ENCODE measurements at regions not wholly inside any gene's neighbourhood (a gene's known extent, or its start where the extent isn't known, plus 50 kb on each side); places are given as distances from the start of the nearest gene placed in this dataset.

DNA sequence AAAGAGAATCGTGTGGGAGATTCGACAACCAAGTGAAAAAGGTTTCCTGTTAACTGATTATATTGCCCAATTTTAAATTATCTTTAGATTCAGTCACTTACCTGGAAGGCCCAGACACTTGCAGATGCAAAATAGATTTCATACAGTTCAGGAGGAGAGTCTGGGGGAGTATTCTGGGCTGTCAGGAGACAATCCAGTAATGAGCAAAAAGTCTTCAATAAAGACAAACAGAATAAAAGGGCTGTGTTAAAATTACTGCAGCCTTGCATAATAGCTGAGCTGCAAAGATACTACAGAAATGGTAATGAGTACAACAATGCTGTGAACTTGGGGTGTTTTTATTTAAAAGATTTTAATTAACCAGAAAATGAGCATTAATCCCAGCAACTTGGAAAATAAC lies 303.6 kb downstream of the SP3 start:
- Histone ChIP-seq H3K4me1 (replicated peaks) (no peaks in the 10 kb centered on the region), H3K27me3 (replicated peaks; ENCODE audit: insufficient read depth) (no peaks in the 10 kb centered on the region), H3K36me3 (no peaks in the 10 kb centered on the region), H3K9me3 (no peaks in the 10 kb centered on the region), H3K27ac (no peak overlapping the region), H3K4me3 (no peak overlapping the region)
- 84% methylated on average over 2 of the region's 2 CpGs for WGBS
- intact Hi-C loops (cut with DNase I) = no loop called here
- DNase-seq (ENCODE audit: low spot score) = no peak
- TF ChIP-seq, protein P1, sequence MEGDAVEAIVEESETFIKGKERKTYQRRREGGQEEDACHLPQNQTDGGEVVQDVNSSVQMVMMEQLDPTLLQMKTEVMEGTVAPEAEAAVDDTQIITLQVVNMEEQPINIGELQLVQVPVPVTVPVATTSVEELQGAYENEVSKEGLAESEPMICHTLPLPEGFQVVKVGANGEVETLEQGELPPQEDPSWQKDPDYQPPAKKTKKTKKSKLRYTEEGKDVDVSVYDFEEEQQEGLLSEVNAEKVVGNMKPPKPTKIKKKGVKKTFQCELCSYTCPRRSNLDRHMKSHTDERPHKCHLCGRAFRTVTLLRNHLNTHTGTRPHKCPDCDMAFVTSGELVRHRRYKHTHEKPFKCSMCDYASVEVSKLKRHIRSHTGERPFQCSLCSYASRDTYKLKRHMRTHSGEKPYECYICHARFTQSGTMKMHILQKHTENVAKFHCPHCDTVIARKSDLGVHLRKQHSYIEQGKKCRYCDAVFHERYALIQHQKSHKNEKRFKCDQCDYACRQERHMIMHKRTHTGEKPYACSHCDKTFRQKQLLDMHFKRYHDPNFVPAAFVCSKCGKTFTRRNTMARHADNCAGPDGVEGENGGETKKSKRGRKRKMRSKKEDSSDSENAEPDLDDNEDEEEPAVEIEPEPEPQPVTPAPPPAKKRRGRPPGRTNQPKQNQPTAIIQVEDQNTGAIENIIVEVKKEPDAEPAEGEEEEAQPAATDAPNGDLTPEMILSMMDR (IDR thresholded peaks at IDR 0.05) = no peak
- TF ChIP-seq POLR2AphosphoS5 (IDR thresholded peaks at IDR 0.05) = no peak

DNA sequence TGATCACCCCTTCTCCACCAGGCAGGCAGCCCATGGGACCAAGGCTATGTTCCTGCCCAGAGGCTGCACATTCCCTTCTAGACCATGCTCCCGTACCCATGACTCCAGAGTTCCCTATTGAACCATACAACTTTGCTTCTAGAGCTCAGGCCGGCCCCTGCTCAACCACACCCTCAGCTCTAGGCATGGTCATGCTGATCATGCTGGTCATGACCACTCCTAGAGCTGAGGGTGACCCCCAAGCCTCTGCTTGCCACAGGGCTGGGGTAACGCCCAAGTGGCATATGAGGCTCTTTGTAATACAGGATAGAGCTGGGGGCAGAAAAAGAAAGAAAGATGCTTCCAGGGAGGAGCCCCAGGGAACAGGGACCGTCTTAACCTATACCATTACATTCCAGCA lies 301.8 kb downstream of the SP3 start:
- intact Hi-C loops (cut with DNase I) = no loop called here
- H3K9me3 ChIP-seq = no peaks in the 10 kb centered on the region
- DNase-seq (ENCODE audit: low spot score) = no peak
- H3K27me3 ChIP-seq (replicated peaks; ENCODE audit: insufficient read depth) = no peaks in the 10 kb centered on the region
- no peaks in the 10 kb centered on the region for H3K36me3 ChIP-seq
- H3K4me1 ChIP-seq (replicated peaks) = no peaks in the 10 kb centered on the region
- WGBS = 86% methylated on average over 4 of the region's 4 CpGs
- TF ChIP-seq POLR2A (IDR thresholded peaks at IDR 0.05) = no peak
- no peak overlapping the region for H3K4me3 ChIP-seq
- H3K27ac ChIP-seq = no peak overlapping the region

DNA sequence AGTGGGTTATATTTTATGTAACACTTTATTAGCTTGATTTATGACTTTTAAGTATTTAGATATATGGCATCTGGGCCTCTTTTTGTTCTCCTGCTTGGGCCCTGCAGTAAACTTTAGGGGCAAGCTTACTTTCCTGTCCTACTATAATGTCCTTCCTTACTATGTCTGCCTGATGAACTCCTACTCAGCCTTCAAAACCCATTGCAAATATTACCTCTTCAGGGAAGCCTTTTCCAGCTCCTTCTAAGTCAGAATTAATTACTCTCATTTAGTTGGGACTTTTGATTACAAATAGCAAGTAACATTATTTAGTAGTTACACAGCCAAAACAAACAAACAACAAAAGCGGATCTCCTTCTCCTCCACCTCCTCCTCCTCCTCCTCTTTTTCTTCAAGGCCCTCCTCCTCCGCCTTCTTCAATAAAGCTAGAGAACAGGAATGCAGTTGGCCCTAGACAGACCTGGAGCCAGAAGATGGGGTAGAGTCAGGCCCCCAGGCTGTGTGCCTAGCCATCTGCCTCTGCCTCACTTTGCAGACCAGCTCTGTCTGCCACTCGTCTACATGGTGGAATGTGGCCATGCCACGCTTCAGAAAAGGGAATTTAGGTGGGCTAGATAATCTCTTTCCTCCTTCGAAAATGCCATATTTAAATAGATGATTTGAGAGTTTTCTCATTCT lies 301.2 kb downstream of the SP3 start:
- Histone ChIP-seq H3K27me3 (replicated peaks; ENCODE audit: insufficient read depth) (no peaks in the 10 kb centered on the region), H3K9me3 (no peaks in the 10 kb centered on the region), H3K4me1 (replicated peaks) (no peaks in the 10 kb centered on the region), H3K27ac (no peak overlapping the region), H3K4me3 (no peak overlapping the region), H3K36me3 (no peaks in the 10 kb centered on the region)
- TF ChIP-seq, protein P1 (IDR thresholded peaks at IDR 0.05) = no peak
- TF ChIP-seq POLR2AphosphoS5 (IDR thresholded peaks at IDR 0.05) (no peak), POLR2A (IDR thresholded peaks at IDR 0.05) (no peak)
- intact Hi-C loops (cut with DNase I) = no loop called here
- WGBS = 90% methylated on average over 5 of the region's 5 CpGs
- no peak for DNase-seq (ENCODE audit: low spot score)

DNA sequence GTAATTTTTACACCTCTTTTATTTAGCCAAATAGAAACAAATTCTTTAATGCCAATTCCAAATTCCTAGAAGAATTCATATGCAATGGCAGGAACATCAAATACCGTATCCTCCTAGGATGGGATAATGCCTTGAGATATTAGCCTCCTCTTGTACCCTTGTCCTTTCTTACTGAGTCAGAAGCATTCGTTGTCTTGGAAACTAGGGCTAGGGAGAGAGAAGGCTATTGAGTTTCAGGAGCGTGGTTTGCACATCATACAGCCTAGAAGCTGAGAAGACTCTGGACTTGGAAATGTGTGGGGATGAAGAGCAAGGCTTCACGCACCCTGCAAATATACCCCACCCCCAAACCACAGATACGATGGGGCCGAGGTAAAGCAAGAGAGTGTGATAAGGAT lies 300.7 kb downstream of the SP3 start:
- H3K27ac ChIP-seq = no peak overlapping the region
- TF ChIP-seq, protein P1 (IDR thresholded peaks at IDR 0.05) = no peak
- no peak for TF ChIP-seq POLR2A (IDR thresholded peaks at IDR 0.05)
- H3K36me3 ChIP-seq = no peaks in the 10 kb centered on the region
- no peak for DNase-seq (ENCODE audit: low spot score)
- H3K4me1 ChIP-seq (replicated peaks) = no peaks in the 10 kb centered on the region
- WGBS = 92% methylated on average over 6 of the region's 6 CpGs
- intact Hi-C loops (cut with DNase I) = no loop called here
- no peak overlapping the region for H3K4me3 ChIP-seq
- no peaks in the 10 kb centered on the region for H3K27me3 ChIP-seq (replicated peaks; ENCODE audit: insufficient read depth)
- no peaks in the 10 kb centered on the region for H3K9me3 ChIP-seq

DNA sequence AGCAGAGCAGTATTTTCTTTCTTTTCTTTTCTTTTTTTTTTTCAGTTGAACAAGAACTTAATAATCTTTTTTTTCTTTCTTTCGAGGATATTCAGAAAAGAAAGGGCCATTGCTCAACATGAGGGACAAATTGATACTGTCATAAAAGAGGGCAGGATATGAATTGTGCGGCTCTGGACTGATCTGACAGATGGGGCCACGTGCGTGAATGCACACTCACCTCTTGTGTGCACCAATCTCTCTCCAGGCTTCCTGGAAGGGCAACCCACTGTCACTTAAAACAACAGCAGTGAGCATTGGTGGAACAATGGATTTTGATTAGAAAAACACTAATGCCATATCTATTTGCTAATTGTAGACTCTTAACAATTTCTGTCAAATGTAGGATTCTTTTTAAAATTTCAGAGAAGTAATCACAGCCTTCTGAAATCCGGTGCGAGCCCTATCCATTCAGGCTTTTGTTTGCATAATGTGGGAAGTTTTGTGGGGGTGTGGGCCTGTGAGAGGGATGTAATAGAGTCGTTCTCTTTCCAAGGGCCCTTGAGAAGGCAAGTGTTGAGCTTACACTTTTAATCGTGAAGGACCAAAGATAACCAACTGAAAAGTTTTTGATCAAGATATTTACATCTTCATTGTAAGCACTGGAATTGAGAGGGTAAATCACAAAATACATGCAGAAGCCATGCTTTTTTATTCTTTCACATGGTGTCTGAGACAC lies 298.8 kb downstream of the SP3 start:
- no peaks in the 10 kb centered on the region for H3K4me1 ChIP-seq (replicated peaks)
- TF ChIP-seq POLR2A (IDR thresholded peaks at IDR 0.05) (no peak), POLR2AphosphoS5 (IDR thresholded peaks at IDR 0.05) (no peak)
- TF ChIP-seq, protein P1 (IDR thresholded peaks at IDR 0.05) = no peak
- H3K27ac ChIP-seq = no peak overlapping the region
- WGBS = 77% methylated on average over 8 of the region's 8 CpGs
- no peaks in the 10 kb centered on the region for H3K27me3 ChIP-seq (replicated peaks; ENCODE audit: insufficient read depth)
- H3K9me3 ChIP-seq = no peaks in the 10 kb centered on the region
- no peaks in the 10 kb centered on the region for H3K36me3 ChIP-seq
- intact Hi-C loops (cut with DNase I) = no loop called here
- H3K4me3 ChIP-seq = no peak overlapping the region
- no peak for DNase-seq (ENCODE audit: low spot score)

All from prostate gland (tissue), 2 donors.